Suprapubic skin (tissue), 4 donors: ENCODE measurements at regions not wholly inside any gene's neighbourhood (a gene's known extent, or its start where the extent isn't known, plus 50 kb on each side); places are given as distances from the start of the nearest gene placed in this dataset.

Source experiments
- DNase-seq, 2 donors: peaks; one replicate each; pipeline ENCODE4 v3.0.0-alpha.2; 2019; ENCODE audit warnings: low spot score in 2 of 2
- H3K27ac ChIP-seq: fragments of 200-600 bp; sonication (generic); one replicate; pipeline ENCODE4 v1.5.1; 2019
- H3K27me3 ChIP-seq: fragments of 200-600 bp; sonication (generic); one replicate; pipeline ENCODE4 v1.5.1; 2019
- H3K36me3 ChIP-seq: fragments of 200-600 bp; sonication (generic); one replicate; pipeline ENCODE4 v1.5.1; 2019
- H3K4me1 ChIP-seq: fragments of 200-600 bp; sonication (generic); one replicate; pipeline ENCODE4 v1.5.1; 2019
- H3K4me3 ChIP-seq: fragments of 200-600 bp; sonication (generic); one replicate; pipeline ENCODE4 v1.5.1; 2019; ENCODE audit warnings: mild to moderate bottlenecking
- H3K9me3 ChIP-seq: fragments of 200-600 bp; sonication (generic); one replicate; pipeline ENCODE4 v1.5.1; 2019
- CTCF ChIP-seq, 2 donors: fragments of 200-600 bp in 1 of 2; fragments of 450-650 bp in 1 of 2; sonication (generic) in 1 of 2; IDR thresholded peaks; one replicate each; pipeline ENCODE4 v1.5.1; 2016 to 2019; ENCODE audit warnings: antibody characterized with exemption in 2 of 2, mild to moderate bottlenecking in 1 of 2, moderate library complexity in 1 of 2
- EP300 ChIP-seq: sonication (generic); formaldehyde crosslinking; IDR thresholded peaks from one replicate; pipeline ENCODE4 v1.6.1; 2017; ENCODE audit warnings: antibody characterized with exemption
- POLR2A ChIP-seq, 2 donors: fragments of 450-650 bp; IDR thresholded peaks; one replicate each; pipeline ENCODE4 v1.6.1; 2017; ENCODE audit warnings: antibody characterized with exemption in 2 of 2, mild to moderate bottlenecking in 2 of 2, moderate library complexity in 2 of 2
- POLR2AphosphoS5 ChIP-seq, 3 donors: sonication (generic); formaldehyde crosslinking; IDR thresholded peaks; one replicate each; pipeline ENCODE4 v1.6.1; 2017; ENCODE audit warnings: antibody characterized with exemption in 3 of 3
- WGBS: methylation state at CpG from one replicate; pipeline ENCODE4 v1.1.5; 2018; 5-methylcytosine and 5-hydroxymethylcytosine counted together

GRCh38 chr5:167918184-167918812 is 373.1 kb upstream of the WWC1 start:
- DNase-seq = no peak

GRCh38 chr5:167918813-167919483 is 372.5 kb upstream of the WWC1 start:
- H3K4me3 ChIP-seq = no peak overlapping the region

More at GRCh38 chr5:167918184-167918812, 373.1 kb upstream of the WWC1 start:
- H3K27ac ChIP-seq = no peak overlapping the region
- TF ChIP-seq CTCF (IDR thresholded peaks at IDR 0.05) (no peak), EP300 (no peak), POLR2AphosphoS5 (IDR thresholded peaks at IDR 0.05) (no peak), POLR2A (IDR thresholded peaks at IDR 0.05) (no peak)
- 67% methylated on average over 11 of the region's 11 CpGs for WGBS
- H3K27me3 ChIP-seq = no peaks in the 10 kb centered on the region
- no peaks in the 10 kb centered on the region for H3K9me3 ChIP-seq
- H3K4me1 ChIP-seq = peaks cover 6% of the 10 kb centered on the region
- no peak overlapping the region for H3K4me3 ChIP-seq
- H3K36me3 ChIP-seq = no peaks in the 10 kb centered on the region

GRCh38 chr5:167920589-167920988 is 370.9 kb upstream of the WWC1 start:
- H3K4me3 ChIP-seq = no peak overlapping the region
- TF ChIP-seq POLR2A (IDR thresholded peaks at IDR 0.05) = no peak
- DNase-seq = no peak
- H3K4me1 ChIP-seq = peaks cover 6% of the 10 kb centered on the region
- no peaks in the 10 kb centered on the region for H3K36me3 ChIP-seq
- 69% methylated on average over 2 of the region's 2 CpGs for WGBS
- H3K27ac ChIP-seq = no peak overlapping the region
- no peaks in the 10 kb centered on the region for H3K9me3 ChIP-seq
- no peaks in the 10 kb centered on the region for H3K27me3 ChIP-seq

More at GRCh38 chr5:167918813-167919483, 372.5 kb upstream of the WWC1 start:
- no peak for DNase-seq
- Histone ChIP-seq H3K4me1 (peaks cover 6% of the 10 kb centered on the region), H3K27ac (no peak overlapping the region), H3K36me3 (no peaks in the 10 kb centered on the region), H3K27me3 (no peaks in the 10 kb centered on the region), H3K9me3 (no peaks in the 10 kb centered on the region)
- WGBS = 67% methylated on average over 11 of the region's 11 CpGs
- TF ChIP-seq POLR2AphosphoS5 (IDR thresholded peaks at IDR 0.05) (no peak), CTCF (IDR thresholded peaks at IDR 0.05) (no peak), POLR2A (IDR thresholded peaks at IDR 0.05) (no peak), EP300 (no peak)

- Histone ChIP-seq H3K4me3 (no peak overlapping the region), H3K36me3 (no peaks in the 10 kb centered on the region), H3K4me1 (peaks cover 6% of the 10 kb centered on the region), H3K27ac (no peak overlapping the region), H3K9me3 (no peaks in the 10 kb centered on the region), H3K27me3 (no peaks in the 10 kb centered on the region)
- no peak for DNase-seq
- no peak for TF ChIP-seq EP300
- TF ChIP-seq POLR2AphosphoS5 (IDR thresholded peaks at IDR 0.05) = no peak
- no peak for TF ChIP-seq POLR2A (IDR thresholded peaks at IDR 0.05)
- TF ChIP-seq CTCF (IDR thresholded peaks at IDR 0.05) = no peak
Observed at GRCh38 chr5:167921796-167922195, 369.6 kb upstream of the WWC1 start.

- Histone ChIP-seq H3K27ac (no peak overlapping the region), H3K4me3 (no peak overlapping the region), H3K4me1 (peaks cover under 1% of the 10 kb centered on the region), H3K27me3 (no peaks in the 10 kb centered on the region), H3K36me3 (no peaks in the 10 kb centered on the region), H3K9me3 (no peaks in the 10 kb centered on the region)
- DNase-seq = no peak
- TF ChIP-seq EP300 (no peak), POLR2A (IDR thresholded peaks at IDR 0.05) (no peak), CTCF (IDR thresholded peaks at IDR 0.05) (no peak), POLR2AphosphoS5 (IDR thresholded peaks at IDR 0.05) (no peak)
- 48% methylated on average over 4 of the region's 4 CpGs for WGBS
Observed at GRCh38 chr5:167923396-167923795, 368.0 kb upstream of the WWC1 start.
